Keratinocyte (primary cell): ENCODE measurements at regions not wholly inside any gene's neighbourhood (a gene's known extent, or its start where the extent isn't known, plus 50 kb on each side); places are given as distances from the start of the nearest gene placed in this dataset.

Source experiments
- CTCF ChIP-seq, 3 experiments: IDR thresholded peaks in 1 of 3; conservative IDR thresholded peaks in 1 of 3; optimal IDR thresholded peaks in 1 of 3; 2 replicates in 2 of 3; 3 replicates in 1 of 3; pipeline versions ENCODE3 to v1.5.1; 2011; ENCODE audit warnings: low read length in 3 of 3, mild to moderate bottlenecking in 3 of 3, moderate library complexity in 2 of 3, control low read depth in 1 of 3, inconsistent platforms in 1 of 3; ENCODE audit not compliant: insufficient read depth in 2 of 3; ENCODE audit errors: extremely low read depth in 1 of 3
- EZH2 ChIP-seq: IDR thresholded peaks from one replicate; pipeline ENCODE4 v1.6.1; 2012; ENCODE audit warnings: inconsistent platforms, mild to moderate bottlenecking, low read length, moderate library complexity

GRCh38 chr11:90465553-90465952, 242.7 kb upstream of the CHORDC1 start:
- TF ChIP-seq CTCF (optimal IDR thresholded peaks at IDR 0.05 in 1 of 3, IDR thresholded peaks at IDR 0.05 in 1 of 3, conservative IDR thresholded peaks at IDR 0.05 in 1 of 3; ENCODE audit: extremely low read depth in 1 of 3, insufficient read depth in 2 of 3, low read length in 3 of 3) (no peak), EZH2 (no peak)
